GM18511 (cell line): ENCODE measurements at regions not wholly inside any gene's neighbourhood (a gene's known extent, or its start where the extent isn't known, plus 50 kb on each side); places are given as distances from the start of the nearest gene placed in this dataset.
A peak's percentile ranks its signal among the peaks of the same experiment; 100 is the strongest.

Experiments used
- ATAC-seq: cut with Tn5 transposase; IDR thresholded peaks from one replicate; pipeline ENCODE4 v1.9.1; 2021; ENCODE audit warnings: mild to moderate bottlenecking, moderate library complexity; ENCODE audit not compliant: unreplicated experiment

- ATAC-seq, result no peak
Measured at GRCh38 chr2:129462349-129462748, 517.1 kb upstream of the RAB6C start.

GRCh38 chr2:129462967-129463366, 516.5 kb upstream of the RAB6C start:
- ATAC-seq, result no peak

GRCh38 chr2:129464036-129464435, 515.4 kb upstream of the RAB6C start:
- ATAC-seq, result no peak

GRCh38 chr2:129464631-129465030, 514.8 kb upstream of the RAB6C start:
- ATAC-seq, result no peak

- ATAC-seq, result no peak
Measured at GRCh38 chr2:129465045-129465444, 514.4 kb upstream of the RAB6C start.

DNA sequence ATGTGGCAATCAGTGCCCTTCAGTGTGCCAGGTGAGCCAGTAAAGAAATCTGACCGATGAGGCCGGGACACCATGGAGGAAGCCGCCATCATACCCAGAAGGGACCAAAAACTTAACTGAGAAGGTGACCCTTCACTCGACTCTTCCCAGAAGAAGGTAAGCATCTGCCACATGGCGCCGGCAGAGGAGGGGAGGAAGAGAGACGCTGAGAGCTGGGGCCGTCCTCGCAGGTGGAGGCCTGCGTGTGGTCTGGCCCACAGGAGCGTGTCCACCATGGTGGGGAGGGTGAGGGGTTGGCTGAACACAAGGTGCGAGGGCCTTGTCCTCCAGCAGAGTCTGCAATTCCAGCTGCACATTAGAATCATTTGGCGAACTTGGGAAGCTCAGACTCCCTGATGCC, 513.1 kb upstream of the RAB6C start:
- ATAC-seq, result no peak

GRCh38 chr2:129467012-129467779, 512.3 kb upstream of the RAB6C start:
- no peak for ATAC-seq

GRCh38 chr2:129467941-129468340, 511.5 kb upstream of the RAB6C start:
- no peak for ATAC-seq

DNA sequence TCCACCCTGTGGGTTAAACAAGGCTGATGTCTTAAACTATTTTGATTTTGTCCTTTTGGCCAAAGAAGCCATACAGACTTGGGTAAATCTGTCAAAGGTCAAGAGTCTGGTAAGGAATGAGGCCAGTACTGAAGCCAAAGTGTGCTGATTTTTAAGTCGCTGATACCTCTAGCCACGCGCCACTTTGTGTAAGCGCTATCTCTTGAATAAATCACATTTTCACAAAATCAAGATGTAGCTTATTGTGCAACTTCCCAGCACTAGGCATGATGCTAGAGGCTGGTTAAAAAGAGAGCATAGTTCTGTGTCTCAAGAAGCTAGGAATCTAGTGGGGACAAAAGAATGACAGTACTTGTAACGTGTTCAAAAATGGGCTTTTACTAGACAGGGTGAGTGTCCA, 510.6 kb upstream of the RAB6C start:
- no peak for ATAC-seq

DNA sequence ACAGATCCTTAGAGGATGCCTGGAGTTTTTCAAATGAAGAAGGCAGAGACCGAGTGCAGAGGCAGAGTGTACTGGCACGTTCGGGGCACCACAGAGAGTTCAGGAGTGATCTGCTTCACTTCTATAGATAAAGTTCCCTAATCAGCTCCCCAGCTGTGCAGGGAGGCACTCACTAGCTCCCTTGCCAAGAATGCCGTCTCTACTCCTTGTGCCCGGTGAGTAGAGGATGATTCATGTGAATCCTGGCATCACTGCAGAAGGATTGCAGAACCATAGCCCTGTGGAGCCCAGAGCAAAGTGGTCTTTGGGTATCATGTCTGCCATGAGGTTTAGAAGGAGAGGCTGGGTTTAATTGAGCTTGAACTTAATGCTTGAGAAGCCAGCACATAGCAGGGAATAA, 510.1 kb upstream of the RAB6C start:
- no peak for ATAC-seq

DNA sequence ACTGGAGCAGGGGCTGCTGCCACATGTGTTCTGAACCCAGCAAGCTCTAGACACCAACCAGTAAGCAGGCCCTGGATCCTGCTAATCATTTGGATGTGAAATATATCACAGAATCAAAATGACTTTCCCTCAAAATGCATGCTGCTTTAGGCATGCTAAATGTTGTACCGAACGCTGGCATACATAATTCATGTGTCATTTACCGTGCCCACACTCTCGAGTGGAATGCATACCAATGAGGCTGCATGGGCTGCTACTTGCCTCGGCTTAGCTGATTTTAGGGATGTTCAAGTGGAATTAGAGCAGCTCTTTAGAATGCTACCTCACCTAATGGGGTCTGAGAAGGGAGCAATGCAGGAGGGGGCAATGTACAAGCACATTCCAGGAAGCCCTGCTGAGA, 509.6 kb upstream of the RAB6C start:
- ATAC-seq, result no peak

GRCh38 chr2:129478902-129479517, 500.5 kb upstream of the RAB6C start:
- ATAC-seq, result no peak

DNA sequence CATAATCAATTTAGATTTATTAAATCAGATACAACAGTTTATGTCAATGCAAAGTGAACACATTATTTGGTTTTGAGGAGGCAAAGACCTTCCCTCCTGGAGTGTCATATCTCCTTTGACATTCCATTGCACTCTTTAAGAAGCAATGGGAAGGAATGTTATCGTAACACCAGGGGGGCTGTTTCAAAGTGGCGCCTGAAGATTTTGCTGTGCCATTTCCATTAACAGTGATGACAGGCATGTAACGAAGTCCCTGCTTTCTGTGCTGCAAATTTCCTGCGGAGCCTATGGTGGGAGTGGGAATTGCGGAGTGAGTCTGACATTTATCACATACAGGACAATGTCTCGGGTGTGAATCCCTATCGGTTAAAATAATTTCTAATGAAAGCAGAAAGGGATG, 499.6 kb upstream of the RAB6C start:
- ATAC-seq, result no peak

- ATAC-seq, result no peak
Measured at GRCh38 chr2:129480790-129481189, 498.7 kb upstream of the RAB6C start.

- ATAC-seq, result no peak
Measured at GRCh38 chr2:129481306-129482219, 497.9 kb upstream of the RAB6C start.

DNA sequence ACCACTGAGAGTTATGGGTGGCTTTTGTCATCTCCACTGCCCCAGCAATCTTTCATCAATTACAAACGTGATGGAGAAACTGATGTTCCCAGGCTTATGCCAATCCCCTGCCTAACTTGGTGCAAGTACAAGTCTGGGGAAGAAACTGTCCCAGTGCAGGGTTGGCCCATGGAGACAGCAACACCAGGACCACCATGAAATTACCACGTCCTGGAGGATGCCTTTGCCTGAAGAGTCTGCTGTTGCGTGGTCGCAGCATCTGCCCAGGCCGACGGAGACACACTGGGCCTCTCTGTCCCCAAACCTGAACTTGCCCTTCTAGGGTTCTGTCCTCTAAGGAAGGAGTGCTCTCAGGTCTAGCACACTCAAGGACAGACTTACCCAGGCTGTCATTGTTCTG, 496.8 kb upstream of the RAB6C start:
- ATAC-seq, result no peak

DNA sequence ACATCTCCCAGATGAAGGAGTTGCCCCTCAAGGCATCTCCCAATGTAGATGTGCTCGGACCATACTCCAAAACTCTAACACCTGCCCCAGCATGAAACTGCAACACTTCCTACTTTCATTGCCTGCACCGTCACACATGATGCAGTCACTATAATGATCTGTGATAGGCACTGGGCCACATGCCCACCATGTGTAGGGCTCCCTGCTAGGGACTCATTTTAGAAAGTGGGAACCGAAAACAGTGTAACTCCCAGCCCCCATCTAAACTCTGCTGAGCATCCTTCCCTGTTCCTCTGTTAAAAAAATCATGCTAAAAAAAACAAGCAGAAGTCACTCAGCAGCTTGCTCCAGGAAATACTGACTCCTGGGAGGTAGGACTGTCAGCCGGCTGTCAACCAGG, 496.1 kb upstream of the RAB6C start:
- ATAC-seq, result peak; percentile 94

- no peak for ATAC-seq
Measured at GRCh38 chr2:129484999-129485897, 494.2 kb upstream of the RAB6C start.

DNA sequence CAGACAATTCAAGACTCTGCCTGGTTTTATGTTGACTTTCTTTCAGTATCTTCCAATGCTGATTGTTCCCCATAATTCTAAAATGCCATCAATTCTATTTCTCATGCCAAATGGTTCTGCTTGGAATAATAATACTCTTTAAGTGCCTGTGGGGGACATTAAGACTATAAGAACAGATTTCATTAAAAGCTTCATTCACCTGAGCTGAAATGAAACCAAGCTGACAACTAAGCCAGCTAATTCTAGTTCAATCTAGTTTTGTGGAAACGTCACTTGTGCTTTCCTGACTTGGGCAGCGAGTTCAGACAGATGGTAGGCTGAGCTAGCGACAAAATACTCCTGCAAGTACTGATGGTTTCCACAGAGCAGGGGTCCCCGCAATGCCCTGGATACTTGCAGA, 491.1 kb upstream of the RAB6C start:
- ATAC-seq, result no peak

- no peak for ATAC-seq
Measured at GRCh38 chr2:129490641-129491040, 488.8 kb upstream of the RAB6C start.

DNA sequence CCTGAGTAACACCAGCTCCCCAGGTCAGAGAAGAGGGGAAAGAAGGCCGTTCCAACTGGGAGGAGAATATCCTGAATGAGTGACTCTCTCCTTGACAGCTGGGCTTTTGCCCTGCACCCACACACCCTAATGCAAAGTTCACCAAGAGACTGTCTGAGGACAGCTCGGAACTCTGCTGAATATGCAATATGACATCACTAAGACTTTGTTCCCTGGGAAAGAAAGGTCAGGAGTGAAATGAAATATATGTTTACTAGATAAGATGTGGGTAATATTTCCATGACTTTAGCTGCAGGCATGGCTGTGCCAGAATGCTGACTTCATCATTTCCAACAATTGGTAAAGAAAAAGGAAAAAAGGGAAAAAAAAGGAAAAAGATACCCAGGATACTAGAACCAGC, 488.2 kb upstream of the RAB6C start:
- no peak for ATAC-seq
